Left renal cortex interstitium (tissue), 4 donors: ENCODE measurements at regions not wholly inside any gene's neighbourhood (a gene's known extent, or its start where the extent isn't known, plus 50 kb on each side); places are given as distances from the start of the nearest gene placed in this dataset.

Source experiments
- DNase-seq, 4 donors: peaks; one replicate each; pipeline ENCODE4 v3.0.0-alpha.2; 2013; ENCODE audit warnings: low read depth in 4 of 4, low spot score in 2 of 4, missing footprints in 1 of 4

DNA sequence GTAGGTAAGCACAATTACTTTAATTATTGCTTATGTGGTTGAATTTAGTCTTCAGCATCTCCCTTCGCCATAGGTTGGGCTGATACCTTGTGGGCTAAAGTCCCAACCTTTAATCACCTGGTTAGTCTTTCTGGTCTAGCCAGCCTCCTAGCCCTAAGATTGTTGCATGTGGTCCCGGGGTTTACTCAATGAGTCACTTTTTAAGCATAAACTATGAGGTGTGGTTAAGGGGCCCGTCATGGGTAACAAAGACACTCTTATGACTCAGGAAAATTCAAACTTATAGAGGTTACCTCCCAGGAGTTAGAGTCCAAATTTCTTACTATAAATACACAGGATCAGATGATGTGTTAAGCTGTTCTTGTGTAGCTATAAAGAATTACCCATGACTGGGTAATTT, 841.6 kb downstream of the TRIB2 start:
- DNase-seq: no peak

- DNase-seq: no peak
These were observed 843.6 kb downstream of the TRIB2 start for GRCh38 chr2:13560322-13560721.

GRCh38 chr2:13572466-13572865, 855.7 kb downstream of the TRIB2 start:
- DNase-seq: no peak

GRCh38 chr2:13574831-13575230, 858.1 kb downstream of the TRIB2 start:
- no peak for DNase-seq

GRCh38 chr2:13576406-13577036, 859.8 kb downstream of the TRIB2 start:
- DNase-seq: no peak

DNA sequence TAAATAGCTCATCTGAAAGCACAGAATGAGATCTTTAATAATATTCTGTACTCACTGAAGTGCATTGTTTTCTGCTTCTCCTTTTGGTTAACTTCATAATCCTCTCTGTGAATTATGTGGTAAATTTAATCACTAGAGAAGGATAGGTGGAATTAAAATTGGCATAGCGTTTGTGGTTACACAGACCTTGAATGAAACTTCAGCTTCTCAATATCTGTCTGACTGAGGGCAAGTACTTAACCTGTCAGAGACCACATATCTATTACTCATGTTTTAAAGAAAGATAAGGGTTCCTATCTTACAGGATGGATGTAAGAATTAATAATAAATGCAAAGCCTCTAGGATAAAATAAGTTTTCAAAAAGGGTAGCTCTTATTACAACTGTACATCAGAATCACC, 861.8 kb downstream of the TRIB2 start:
- no peak for DNase-seq

DNA sequence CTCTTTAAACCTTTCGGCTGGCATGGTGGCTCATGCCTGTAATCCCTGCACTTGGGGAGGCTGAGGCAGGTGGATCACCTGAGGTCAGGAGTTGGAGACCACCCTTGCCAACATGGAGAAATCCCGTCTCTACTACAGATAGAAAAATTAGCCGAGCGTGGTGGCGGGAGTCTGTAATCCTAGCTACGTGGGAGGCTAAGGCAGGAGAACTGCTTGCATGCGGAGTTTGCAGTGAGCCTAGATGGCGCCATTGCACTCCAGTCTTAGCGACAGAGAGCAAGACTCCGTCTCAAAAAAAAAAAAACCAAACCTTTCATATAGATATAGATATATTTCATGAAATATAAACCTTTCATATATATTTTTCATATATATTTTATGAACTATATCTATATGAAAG, 864.7 kb downstream of the TRIB2 start:
- DNase-seq: no peak

- no peak for DNase-seq
These were observed 866.9 kb downstream of the TRIB2 start for GRCh38 chr2:13583609-13584008.

DNA sequence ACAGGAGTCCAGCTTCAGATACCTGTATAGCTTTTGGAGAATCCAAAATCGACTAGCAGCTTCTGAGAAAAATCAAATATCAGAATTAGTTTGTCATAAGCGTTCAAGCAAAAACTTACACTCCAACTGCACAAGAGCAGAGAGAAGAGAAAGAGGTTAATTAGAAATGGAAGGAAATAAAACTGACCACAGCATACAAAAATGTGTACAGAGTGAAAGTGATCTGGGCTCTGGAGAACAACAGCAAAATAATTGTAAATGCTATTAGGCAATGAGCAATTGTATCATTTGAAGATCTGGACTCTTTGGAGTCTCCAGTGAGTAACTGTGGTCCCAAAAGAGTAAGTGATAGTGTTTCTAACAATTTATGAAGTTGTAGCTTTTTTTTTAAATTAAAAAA, 867.3 kb downstream of the TRIB2 start:
- DNase-seq: no peak

DNA sequence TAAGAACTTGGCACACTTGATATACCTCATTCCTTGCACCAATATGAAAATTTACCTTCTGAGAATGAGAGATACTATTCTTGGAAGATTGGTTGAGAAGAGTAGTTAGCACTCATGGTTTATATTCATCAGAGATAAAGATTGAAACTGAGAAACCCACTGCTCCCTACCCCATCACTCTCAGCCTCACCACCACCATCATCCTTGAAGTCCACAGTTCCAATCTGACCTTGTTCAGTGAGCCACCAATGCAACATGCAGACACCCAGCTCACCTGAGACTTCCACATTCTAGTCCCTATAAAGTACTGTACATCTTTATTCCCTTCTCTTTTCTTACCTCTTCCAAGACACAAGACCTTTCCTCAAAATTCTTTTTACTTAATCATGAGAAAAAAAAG, 869.0 kb downstream of the TRIB2 start:
- no peak for DNase-seq

DNA sequence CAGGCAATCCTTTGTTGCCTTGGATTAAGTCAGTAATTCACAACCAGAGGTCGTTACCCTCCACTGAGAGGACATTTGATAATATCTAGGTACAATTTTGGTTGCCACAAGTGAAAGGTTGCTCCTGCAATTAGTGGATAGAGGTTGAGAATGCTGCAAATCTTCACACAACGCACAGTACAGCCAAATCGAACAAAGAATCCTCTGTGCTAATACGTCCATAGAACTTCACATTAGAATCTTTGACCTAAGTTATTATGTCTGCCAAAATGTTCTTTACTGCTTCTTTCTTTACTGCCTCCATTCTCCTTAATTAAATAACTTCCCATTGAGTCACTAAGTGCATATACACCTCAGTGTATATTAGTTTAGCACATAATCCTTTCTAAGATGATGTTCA, 879.5 kb downstream of the TRIB2 start:
- no peak for DNase-seq

DNA sequence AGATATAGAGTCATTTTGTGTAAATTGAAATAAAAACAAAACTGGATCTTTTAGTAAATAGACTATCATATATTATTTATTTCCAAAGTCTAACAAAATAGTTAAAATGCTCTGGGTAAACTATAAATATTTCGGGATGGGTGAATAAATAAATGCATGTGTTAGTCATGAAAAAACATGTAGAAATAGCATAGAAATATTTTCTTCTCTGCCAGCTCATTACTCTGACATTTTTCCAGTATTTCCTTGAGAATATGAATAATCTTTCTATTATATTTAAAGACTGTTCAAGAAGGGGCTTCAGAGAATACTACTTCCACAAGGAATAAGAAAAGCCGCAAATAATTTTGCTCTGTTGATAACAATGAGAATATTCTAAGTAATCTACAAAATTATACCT, 880.4 kb downstream of the TRIB2 start:
- DNase-seq: no peak

GRCh38 chr2:13601506-13601905, 884.8 kb downstream of the TRIB2 start:
- DNase-seq: no peak

DNA sequence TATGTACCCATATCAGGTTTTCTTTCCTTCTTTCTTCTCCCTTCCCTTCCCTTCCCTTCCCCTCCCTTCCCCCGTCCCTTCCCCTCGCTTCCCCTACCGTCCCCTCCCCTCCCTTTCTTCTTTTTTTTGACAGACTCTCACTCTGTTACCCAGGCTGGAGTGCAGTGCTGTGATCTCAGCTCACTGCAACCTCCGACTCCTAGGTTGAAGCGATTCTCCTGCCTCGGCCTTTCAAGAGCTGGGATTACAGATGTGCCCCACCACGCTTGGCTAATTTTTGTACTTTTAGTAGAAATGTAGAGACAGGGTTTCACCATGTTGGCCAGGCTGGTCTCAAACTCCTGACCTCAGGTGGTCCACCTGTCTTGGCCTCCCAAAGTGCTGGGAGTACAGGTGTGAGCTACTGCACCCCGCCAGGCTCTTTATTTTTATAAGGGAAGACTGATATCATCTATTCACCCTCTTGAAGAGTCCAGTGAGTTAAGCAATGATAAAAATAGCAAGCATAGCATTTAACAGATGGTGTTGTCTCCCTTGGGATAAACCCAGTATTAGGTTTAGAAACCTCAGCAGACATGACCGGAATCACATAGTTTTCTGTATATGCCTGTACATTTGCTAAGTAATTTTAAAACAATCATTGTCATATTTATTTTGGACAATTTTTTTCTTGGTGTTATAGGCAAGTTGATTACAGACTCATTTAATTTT, 888.4 kb downstream of the TRIB2 start:
- no peak for DNase-seq

- DNase-seq: no peak
These were observed 890.4 kb downstream of the TRIB2 start for GRCh38 chr2:13607139-13607538.

- DNase-seq: no peak
These were observed 895.2 kb downstream of the TRIB2 start for GRCh38 chr2:13611939-13612338.

GRCh38 chr2:13616059-13616458, 899.3 kb downstream of the TRIB2 start:
- no peak for DNase-seq

DNA sequence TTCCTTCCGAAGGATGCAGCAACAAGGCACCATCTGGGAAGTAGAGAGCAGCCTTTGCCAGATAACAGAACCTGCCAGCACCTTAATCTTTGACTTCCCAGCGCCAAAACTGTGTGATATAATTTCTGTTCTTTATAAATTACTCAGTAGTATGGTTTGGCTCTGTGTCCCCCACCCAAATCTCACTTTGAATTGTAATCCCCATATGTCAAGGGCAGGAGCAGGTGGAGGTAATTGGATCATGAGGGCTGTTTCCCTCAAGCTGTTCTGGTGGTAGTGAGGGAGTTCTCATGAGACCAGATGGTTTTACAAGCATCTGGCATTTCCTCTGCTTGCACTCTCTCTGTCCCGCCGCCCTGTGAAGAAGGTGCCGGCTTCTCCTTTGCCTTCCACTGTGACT, 899.9 kb downstream of the TRIB2 start:
- no peak for DNase-seq

DNA sequence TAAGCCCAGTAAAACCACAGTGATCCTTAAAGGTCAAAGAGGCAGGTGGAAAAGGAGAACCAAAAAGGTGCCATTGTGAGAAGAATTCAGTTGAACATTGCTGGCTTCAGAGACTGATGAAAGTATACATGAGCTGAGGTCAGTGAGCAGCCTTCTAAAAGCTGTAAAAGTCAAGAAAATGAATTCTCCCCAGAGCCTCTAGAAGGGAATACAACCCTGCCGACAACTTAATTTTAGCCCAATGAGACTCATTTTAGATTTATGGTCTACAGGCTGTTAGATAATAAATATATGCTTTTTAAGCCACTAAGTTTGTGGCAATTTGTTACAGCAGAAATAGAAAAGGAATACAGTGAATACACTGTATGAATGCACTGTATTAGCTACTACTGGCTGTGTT, 911.4 kb downstream of the TRIB2 start:
- DNase-seq: no peak

GRCh38 chr2:13638181-13638580, 921.4 kb downstream of the TRIB2 start:
- DNase-seq: no peak

GRCh38 chr2:13649918-13650317, 933.2 kb downstream of the TRIB2 start:
- DNase-seq: no peak

DNA sequence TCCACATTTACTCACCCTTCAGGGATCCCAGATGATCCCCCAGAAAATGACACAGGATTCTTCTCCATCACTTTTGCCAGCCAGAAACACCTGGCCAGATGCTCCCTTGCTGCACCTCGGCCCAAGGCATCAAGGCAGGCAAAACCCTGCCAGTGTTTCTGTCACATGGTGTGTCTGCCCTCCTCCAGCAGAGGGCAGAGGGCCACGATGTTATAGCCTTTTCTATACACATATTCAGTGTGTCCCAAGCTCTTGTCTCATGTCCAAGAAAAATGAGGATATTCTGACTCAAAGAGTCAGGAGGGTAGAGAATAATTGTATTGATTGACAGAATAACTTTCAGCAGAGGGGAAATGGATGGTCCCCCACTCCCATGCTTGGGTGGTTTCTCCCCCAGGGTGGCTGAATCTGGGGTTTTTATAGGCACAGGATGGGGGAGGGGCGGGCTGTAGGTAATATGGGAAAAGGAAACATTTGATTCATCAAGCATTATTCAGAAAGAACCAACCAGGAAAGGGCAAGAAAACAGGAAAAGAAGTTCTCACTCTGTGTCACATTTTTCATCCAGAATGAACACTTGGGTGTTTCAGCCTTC, 933.9 kb downstream of the TRIB2 start:
- DNase-seq: no peak
